HFFc6 (cell line): ENCODE measurements at regions not wholly inside any gene's neighbourhood (a gene's known extent, or its start where the extent isn't known, plus 50 kb on each side); places are given as distances from the start of the nearest gene placed in this dataset.
A peak's percentile ranks its signal among the peaks of the same experiment; 100 is the strongest.

Experiments
- DNase-seq: peaks from one replicate; pipeline ENCODE4 v3.0.0-alpha.2; 2018
- H3K27ac Mint-ChIP-seq: 2 replicates; pipeline ENCODE4 v1.8.0; 2020; ENCODE audit warnings: mild to moderate bottlenecking, mixed read lengths
- H3K27me3 Mint-ChIP-seq: 2 replicates; pipeline ENCODE4 v1.8.0; 2021; ENCODE audit warnings: mild to moderate bottlenecking, moderate library complexity, mixed read lengths; ENCODE audit not compliant: insufficient read depth
- H3K36me3 Mint-ChIP-seq: 2 replicates; pipeline ENCODE4 v1.8.0; 2021; ENCODE audit warnings: low read depth, mixed read lengths
- H3K4me1 Mint-ChIP-seq: 2 replicates; pipeline ENCODE4 v1.8.0; 2020; ENCODE audit warnings: low read depth, mixed read lengths
- H3K4me3 Mint-ChIP-seq: 2 replicates; pipeline ENCODE4 v1.8.0; 2020; ENCODE audit warnings: mild to moderate bottlenecking, moderate library complexity, mixed read lengths
- H3K9me3 Mint-ChIP-seq: 2 replicates; pipeline ENCODE4 v1.8.0; 2020; ENCODE audit warnings: mild to moderate bottlenecking, mixed read lengths
- TF ChIP-seq, protein P1 (sequence below): fragments of 200-600 bp; sonication (generic); IDR thresholded peaks from 2 replicates; pipeline ENCODE4 v1.5.0; 2021; ENCODE audit warnings: antibody characterized with exemption, mild to moderate bottlenecking

DNA sequence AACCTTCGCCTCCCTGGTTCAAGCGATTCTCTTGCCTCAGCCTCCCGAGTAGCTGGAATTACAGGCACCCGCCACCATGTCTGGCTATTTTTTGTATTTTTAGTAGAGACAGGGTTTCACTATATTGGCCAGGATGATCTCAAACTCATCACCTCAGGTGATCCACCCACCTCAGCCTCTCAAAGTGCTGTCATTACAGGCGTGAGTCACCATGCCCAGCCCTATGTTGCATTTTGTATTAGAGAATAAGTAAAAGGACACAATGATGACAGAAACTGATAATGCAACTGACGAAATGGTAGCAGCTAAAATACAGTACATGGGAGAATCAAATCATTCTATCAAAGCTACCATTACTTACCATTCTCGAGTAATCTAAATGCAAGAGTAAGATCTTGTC lies 276.7 kb downstream of the DSEL start:
- no peak overlapping the region for H3K27ac Mint-ChIP-seq
- no peaks in the 10 kb centered on the region for H3K36me3 Mint-ChIP-seq
- TF ChIP-seq, protein P1, sequence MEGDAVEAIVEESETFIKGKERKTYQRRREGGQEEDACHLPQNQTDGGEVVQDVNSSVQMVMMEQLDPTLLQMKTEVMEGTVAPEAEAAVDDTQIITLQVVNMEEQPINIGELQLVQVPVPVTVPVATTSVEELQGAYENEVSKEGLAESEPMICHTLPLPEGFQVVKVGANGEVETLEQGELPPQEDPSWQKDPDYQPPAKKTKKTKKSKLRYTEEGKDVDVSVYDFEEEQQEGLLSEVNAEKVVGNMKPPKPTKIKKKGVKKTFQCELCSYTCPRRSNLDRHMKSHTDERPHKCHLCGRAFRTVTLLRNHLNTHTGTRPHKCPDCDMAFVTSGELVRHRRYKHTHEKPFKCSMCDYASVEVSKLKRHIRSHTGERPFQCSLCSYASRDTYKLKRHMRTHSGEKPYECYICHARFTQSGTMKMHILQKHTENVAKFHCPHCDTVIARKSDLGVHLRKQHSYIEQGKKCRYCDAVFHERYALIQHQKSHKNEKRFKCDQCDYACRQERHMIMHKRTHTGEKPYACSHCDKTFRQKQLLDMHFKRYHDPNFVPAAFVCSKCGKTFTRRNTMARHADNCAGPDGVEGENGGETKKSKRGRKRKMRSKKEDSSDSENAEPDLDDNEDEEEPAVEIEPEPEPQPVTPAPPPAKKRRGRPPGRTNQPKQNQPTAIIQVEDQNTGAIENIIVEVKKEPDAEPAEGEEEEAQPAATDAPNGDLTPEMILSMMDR = no peak
- peaks cover 24% of the 10 kb centered on the region for H3K4me1 Mint-ChIP-seq
- H3K9me3 Mint-ChIP-seq = no peaks in the 10 kb centered on the region
- peaks cover 4% of the 10 kb centered on the region; the same call in 1 of the 2 replicates for H3K27me3 Mint-ChIP-seq
- no peak overlapping the region for H3K4me3 Mint-ChIP-seq
- no peak for DNase-seq

DNA sequence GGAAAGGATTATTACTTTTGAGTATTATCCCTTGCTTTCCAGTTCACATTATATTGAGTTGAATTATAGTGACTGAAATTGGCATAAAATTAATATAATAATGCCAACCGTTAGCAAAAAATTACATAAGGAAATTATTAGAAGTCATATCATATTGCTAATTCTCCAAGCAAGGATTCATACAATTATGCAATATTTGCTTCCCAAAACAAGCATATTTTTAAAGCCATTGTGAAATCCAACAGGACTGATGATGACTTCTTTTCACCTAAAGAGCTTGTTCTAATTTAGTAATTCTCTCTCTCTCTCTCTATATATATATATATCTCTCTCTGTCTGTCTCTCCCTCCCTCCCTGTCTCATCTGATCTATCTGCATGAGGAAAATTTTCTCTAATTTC lies 283.5 kb downstream of the DSEL start:
- DNase-seq = no peak
- H3K4me1 Mint-ChIP-seq = peaks cover 18% of the 10 kb centered on the region
- H3K36me3 Mint-ChIP-seq = peaks cover 10% of the 10 kb centered on the region
- H3K4me3 Mint-ChIP-seq = no peak overlapping the region
- no peak overlapping the region for H3K27ac Mint-ChIP-seq
- TF ChIP-seq, protein P1 = no peak
- peaks cover 4% of the 10 kb centered on the region; the same call in 1 of the 2 replicates for H3K27me3 Mint-ChIP-seq
- H3K9me3 Mint-ChIP-seq = peaks cover 9% of the 10 kb centered on the region; the same call in 1 of the 2 replicates

DNA sequence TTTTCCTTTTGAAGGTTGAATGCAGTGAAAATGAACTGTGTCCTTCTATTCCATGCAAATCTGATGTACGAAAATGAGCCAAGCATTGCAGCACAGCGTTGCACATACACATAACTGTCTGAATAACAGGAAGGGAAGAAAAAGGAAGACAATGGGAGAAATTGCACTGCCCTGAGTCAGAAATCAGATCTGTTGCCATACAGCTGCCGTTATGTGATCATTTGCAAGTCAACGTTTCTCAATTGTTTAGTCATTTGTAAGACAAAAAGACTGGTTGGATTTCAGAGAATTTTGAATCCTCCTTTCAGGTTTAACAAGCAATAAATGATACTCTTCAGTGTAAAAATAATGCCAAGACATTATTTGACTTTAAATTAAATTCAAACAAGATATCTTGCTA lies 284.1 kb downstream of the DSEL start:
- Mint-ChIP-seq H3K4me3 (peak overlapping the region; percentile 1; the same call in 1 of the 2 replicates), H3K9me3 (peaks cover 9% of the 10 kb centered on the region; the same call in 1 of the 2 replicates), H3K4me1 (peaks cover 18% of the 10 kb centered on the region), H3K27me3 (peaks cover 4% of the 10 kb centered on the region; the same call in 1 of the 2 replicates), H3K36me3 (peaks cover 10% of the 10 kb centered on the region), H3K27ac (peak overlapping the region; percentile 18; the same call in 1 of the 2 replicates)
- TF ChIP-seq, protein P1 = no peak
- DNase-seq = peak; percentile 43

DNA sequence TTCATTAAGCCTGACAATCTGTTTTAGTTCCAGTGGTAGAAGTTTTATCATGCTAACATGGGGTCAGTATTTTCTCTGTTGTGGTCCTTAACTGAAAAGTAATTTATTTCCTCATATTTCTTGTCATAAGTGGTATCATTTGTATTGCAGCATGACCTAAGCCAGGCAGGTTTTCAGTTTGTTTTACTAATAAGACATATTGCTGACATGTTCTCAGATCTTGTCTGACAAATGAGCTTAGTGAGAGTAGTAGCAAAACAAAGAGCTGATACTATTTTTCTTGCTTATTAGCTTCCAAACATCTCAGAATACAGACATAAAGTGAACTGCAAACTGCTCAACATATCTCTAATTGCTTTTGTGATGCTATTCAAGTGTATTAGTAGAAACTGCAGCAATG lies 293.6 kb downstream of the DSEL start:
- TF ChIP-seq, protein P1 = no peak
- H3K36me3 Mint-ChIP-seq = no peaks in the 10 kb centered on the region
- no peaks in the 10 kb centered on the region for H3K27me3 Mint-ChIP-seq
- no peak for DNase-seq
- no peak overlapping the region for H3K4me3 Mint-ChIP-seq
- H3K27ac Mint-ChIP-seq = no peak overlapping the region
- H3K9me3 Mint-ChIP-seq = no peaks in the 10 kb centered on the region
- peaks cover 5% of the 10 kb centered on the region for H3K4me1 Mint-ChIP-seq

DNA sequence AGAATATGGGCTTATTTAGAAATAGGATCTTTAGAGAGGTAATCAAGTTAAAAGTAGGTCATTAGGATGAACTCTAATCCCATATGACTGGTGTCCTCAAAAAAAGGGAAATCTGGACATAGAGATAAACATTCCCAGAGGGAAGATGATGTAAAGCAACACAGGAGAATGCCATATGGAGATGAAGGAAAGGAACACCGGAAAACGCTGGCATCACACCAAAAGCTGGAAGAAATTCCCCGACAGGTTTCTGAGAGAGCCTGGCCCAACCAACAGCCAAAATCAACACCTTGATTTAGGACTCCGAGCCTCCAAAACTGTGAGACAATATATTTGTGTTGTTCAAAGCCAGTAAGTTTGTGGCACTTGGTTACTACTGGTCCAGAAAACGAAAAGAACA lies 296.7 kb downstream of the DSEL start:
- no peaks in the 10 kb centered on the region for H3K9me3 Mint-ChIP-seq
- H3K27me3 Mint-ChIP-seq = no peaks in the 10 kb centered on the region
- no peak overlapping the region for H3K27ac Mint-ChIP-seq
- H3K4me1 Mint-ChIP-seq = peaks cover 21% of the 10 kb centered on the region
- no peak for DNase-seq
- H3K4me3 Mint-ChIP-seq = no peak overlapping the region
- TF ChIP-seq, protein P1 = no peak
- H3K36me3 Mint-ChIP-seq = no peaks in the 10 kb centered on the region

DNA sequence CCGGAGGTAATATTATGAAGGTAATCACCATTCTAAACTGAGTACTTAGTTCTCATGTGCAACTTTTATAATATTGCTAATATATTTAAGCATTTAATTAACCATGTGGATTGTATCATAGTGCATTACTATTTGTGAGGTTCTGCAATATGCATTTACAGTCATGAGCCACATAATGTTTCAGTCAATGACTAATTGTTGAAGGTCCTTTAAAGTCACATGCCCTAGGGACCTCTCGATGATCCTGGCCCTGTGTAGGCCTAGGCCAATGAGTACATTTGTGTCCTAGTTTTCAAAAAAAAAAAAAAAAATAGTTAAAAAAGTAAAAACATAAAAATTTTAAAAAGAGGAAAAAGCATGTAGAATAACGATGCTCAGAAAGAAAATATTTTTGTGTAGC lies 298.0 kb downstream of the DSEL start:
- Mint-ChIP-seq H3K9me3 (no peaks in the 10 kb centered on the region), H3K27me3 (no peaks in the 10 kb centered on the region), H3K27ac (no peak overlapping the region), H3K4me3 (no peak overlapping the region), H3K4me1 (peaks cover 21% of the 10 kb centered on the region), H3K36me3 (no peaks in the 10 kb centered on the region)
- DNase-seq = no peak
- TF ChIP-seq, protein P1 = no peak
